ENCODE measurements at regions not wholly inside any gene's neighbourhood (a gene's known extent, or its start where the extent isn't known, plus 50 kb on each side); places are given as distances from the start of the nearest gene placed in this dataset.

GRCh38 chr5:155546075-155546474, 532.5 kb downstream of the KIF4B start:
- TF ChIP-seq CTCF (IDR thresholded peaks at IDR 0.05; ENCODE audit: insufficient read depth, low read length, poor library complexity, severe bottlenecking) (no peak), EZH2phosphoT487 (conservative IDR thresholded peaks at IDR 0.05; ENCODE audit: low read length) (no peak)

GRCh38 chr5:155554500-155554899, 540.9 kb downstream of the KIF4B start:
- Histone ChIP-seq H3F3A (ENCODE audit: insufficient read depth) (no peaks in the 10 kb centered on the region), H3K79me2 (ENCODE audit: insufficient read depth, low read length) (no peaks in the 10 kb centered on the region), H3K9me3 (ENCODE audit: insufficient read depth, low read length) (no peaks in the 10 kb centered on the region), H3K4me2 (ENCODE audit: low read depth, low read length, poor library complexity, severe bottlenecking) (no peak overlapping the region), H3K27me3 (ENCODE audit: low read length) (no peaks in the 10 kb centered on the region), H3K36me3 (ENCODE audit: low read length) (no peaks in the 10 kb centered on the region), H3K9ac (ENCODE audit: low read length) (no peak overlapping the region), H3K9me2 (replicated peaks; ENCODE audit: insufficient read depth, low read length) (no peaks in the 10 kb centered on the region), H3K4me3 (ENCODE audit: insufficient read depth, low read length, poor library complexity, severe bottlenecking) (no peak overlapping the region), H3K27ac (ENCODE audit: low read depth, low read length) (no peak overlapping the region), H4K20me1 (ENCODE audit: low read depth, low read length) (no peaks in the 10 kb centered on the region), H2AFZ (ENCODE audit: low read depth, low read length, severe bottlenecking) (no peak overlapping the region)
- TF ChIP-seq EZH2phosphoT487 (conservative IDR thresholded peaks at IDR 0.05; ENCODE audit: low read length) (no peak), CTCF (IDR thresholded peaks at IDR 0.05; ENCODE audit: insufficient read depth, low read length, poor library complexity, severe bottlenecking) (no peak)

More at GRCh38 chr5:155546075-155546474, 532.5 kb downstream of the KIF4B start:
- Histone ChIP-seq H4K20me1 (ENCODE audit: low read depth, low read length) (no peaks in the 10 kb centered on the region), H3K4me2 (ENCODE audit: low read depth, low read length, poor library complexity, severe bottlenecking) (no peak overlapping the region), H3F3A (ENCODE audit: insufficient read depth) (no peaks in the 10 kb centered on the region), H3K27me3 (ENCODE audit: low read length) (no peaks in the 10 kb centered on the region), H2AFZ (ENCODE audit: low read depth, low read length, severe bottlenecking) (no peak overlapping the region), H3K36me3 (ENCODE audit: low read length) (no peaks in the 10 kb centered on the region), H3K27ac (ENCODE audit: low read depth, low read length) (no peak overlapping the region), H3K9ac (ENCODE audit: low read length) (no peak overlapping the region), H3K4me3 (ENCODE audit: insufficient read depth, low read length, poor library complexity, severe bottlenecking) (no peak overlapping the region), H3K9me3 (ENCODE audit: insufficient read depth, low read length) (no peaks in the 10 kb centered on the region), H3K79me2 (ENCODE audit: insufficient read depth, low read length) (no peaks in the 10 kb centered on the region), H3K9me2 (replicated peaks; ENCODE audit: insufficient read depth, low read length) (no peaks in the 10 kb centered on the region)

- H3K9me2 ChIP-seq (replicated peaks; ENCODE audit: insufficient read depth, low read length), result no peaks in the 10 kb centered on the region
- H3F3A ChIP-seq (ENCODE audit: insufficient read depth), result no peaks in the 10 kb centered on the region
- no peaks in the 10 kb centered on the region for H3K36me3 ChIP-seq (ENCODE audit: low read length)
- H3K27me3 ChIP-seq (ENCODE audit: low read length), result no peaks in the 10 kb centered on the region
- H3K9me3 ChIP-seq (ENCODE audit: insufficient read depth, low read length), result no peaks in the 10 kb centered on the region
- H3K4me2 ChIP-seq (ENCODE audit: low read depth, low read length, poor library complexity, severe bottlenecking), result no peak overlapping the region
- no peak overlapping the region for H3K4me3 ChIP-seq (ENCODE audit: insufficient read depth, low read length, poor library complexity, severe bottlenecking)
- H3K9ac ChIP-seq (ENCODE audit: low read length), result no peak overlapping the region
- H3K27ac ChIP-seq (ENCODE audit: low read depth, low read length), result no peak overlapping the region
- H2AFZ ChIP-seq (ENCODE audit: low read depth, low read length, severe bottlenecking), result no peak overlapping the region
- no peaks in the 10 kb centered on the region for H4K20me1 ChIP-seq (ENCODE audit: low read depth, low read length)
- no peaks in the 10 kb centered on the region for H3K79me2 ChIP-seq (ENCODE audit: insufficient read depth, low read length)
- no peak for TF ChIP-seq EZH2phosphoT487 (conservative IDR thresholded peaks at IDR 0.05; ENCODE audit: low read length)
- no peak for TF ChIP-seq CTCF (IDR thresholded peaks at IDR 0.05; ENCODE audit: insufficient read depth, low read length, poor library complexity, severe bottlenecking)
These were observed 542.7 kb downstream of the KIF4B start for GRCh38 chr5:155556222-155556621.
